H9 (cell line): ENCODE measurements at regions not wholly inside any gene's neighbourhood (a gene's known extent, or its start where the extent isn't known, plus 50 kb on each side); places are given as distances from the start of the nearest gene placed in this dataset.

Experiments used
- DNase-seq: peaks from one replicate; pipeline ENCODE4 v3.0.0-alpha.2; 2017
- H2AFZ ChIP-seq: one replicate; pipeline ENCODE4 v1.6.1; 2013; ENCODE audit warnings: mild to moderate bottlenecking, low read length, control low read depth, moderate library complexity
- H2AK5ac ChIP-seq: 2 replicates; pipeline ENCODE4 v1.6.1; 2013; ENCODE audit warnings: low read length, control low read depth, mixed read lengths; ENCODE audit not compliant: insufficient read length
- H2BK120ac ChIP-seq: one replicate; pipeline ENCODE4 v1.6.1; 2013; ENCODE audit warnings: low read depth, mild to moderate bottlenecking, low read length, control low read depth, inconsistent platforms; ENCODE audit not compliant: poor library complexity, severe bottlenecking
- H2BK12ac ChIP-seq: 2 replicates; pipeline ENCODE4 v1.6.1; 2013; ENCODE audit warnings: low read length, control low read depth, mixed read lengths, low read depth; ENCODE audit not compliant: insufficient read length
- H2BK15ac ChIP-seq: 2 replicates; pipeline ENCODE4 v1.6.1; 2013; ENCODE audit warnings: low read depth, low read length, control low read depth
- H2BK20ac ChIP-seq: one replicate; pipeline ENCODE4 v1.6.1; 2013; ENCODE audit warnings: low read depth, mild to moderate bottlenecking, low read length, control low read depth, inconsistent platforms; ENCODE audit not compliant: poor library complexity, severe bottlenecking
- H2BK5ac ChIP-seq: 2 replicates; pipeline ENCODE4 v1.6.1; 2013; ENCODE audit warnings: low read length, control low read depth, mixed read lengths; ENCODE audit not compliant: insufficient read length
- H3K14ac ChIP-seq: 2 replicates; pipeline ENCODE4 v1.6.1; 2013; ENCODE audit warnings: low read length, control low read depth; ENCODE audit not compliant: insufficient read depth
- H3K18ac ChIP-seq: 2 replicates; pipeline ENCODE4 v1.6.1; 2013; ENCODE audit warnings: low read depth, mild to moderate bottlenecking, mixed read lengths, low read length, control low read depth; ENCODE audit not compliant: insufficient read length
- H3K23ac ChIP-seq: 2 replicates; pipeline ENCODE4 v1.6.1; 2013; ENCODE audit warnings: low read length, control low read depth, mixed read lengths, low read depth; ENCODE audit not compliant: insufficient read length
- H3K23me2 ChIP-seq: 2 replicates; pipeline ENCODE4 v1.6.1; 2013; ENCODE audit warnings: low read depth, mild to moderate bottlenecking, mixed read lengths, low read length, control low read depth; ENCODE audit not compliant: insufficient read length, poor library complexity, severe bottlenecking
- H3K27ac ChIP-seq: 2 replicates; pipeline ENCODE4 v1.5.1; 2013; ENCODE audit warnings: low read length, control low read depth, mixed read lengths, low read depth; ENCODE audit not compliant: insufficient read length
- H3K27me3 ChIP-seq: 2 replicates; pipeline ENCODE4 v1.6.1; 2013; ENCODE audit warnings: low read length, control low read depth, inconsistent platforms; ENCODE audit not compliant: insufficient read depth
- H3K4ac ChIP-seq: 2 replicates; pipeline ENCODE4 v1.6.1; 2013; ENCODE audit warnings: low read depth, mild to moderate bottlenecking, control low read depth, inconsistent platforms, low read length, moderate library complexity
- H3K4me1 ChIP-seq: 2 replicates; pipeline ENCODE4 v1.6.1; 2013; ENCODE audit warnings: low read length, control low read depth, inconsistent platforms; ENCODE audit not compliant: insufficient read depth
- H3K4me2 ChIP-seq: 2 replicates; pipeline ENCODE4 v1.6.1; 2013; ENCODE audit warnings: low read length, control low read depth, mixed read lengths; ENCODE audit not compliant: insufficient read length, insufficient read depth
- H3K56ac ChIP-seq: 2 replicates; pipeline ENCODE4 v1.6.1; 2013; ENCODE audit warnings: low read depth, mild to moderate bottlenecking, mixed read lengths, low read length, control low read depth; ENCODE audit not compliant: insufficient read length
- H3K79me1 ChIP-seq: 2 replicates; pipeline ENCODE4 v1.6.1; 2013; ENCODE audit warnings: low read depth, mild to moderate bottlenecking, moderate library complexity, low read length, control low read depth, inconsistent platforms; ENCODE audit not compliant: insufficient read depth, poor library complexity, severe bottlenecking
- H3K79me2 ChIP-seq: 2 replicates; pipeline ENCODE4 v1.6.1; 2013; ENCODE audit warnings: low read length, control low read depth, inconsistent platforms; ENCODE audit not compliant: insufficient read depth
- H3K9ac ChIP-seq: 2 replicates; pipeline ENCODE4 v1.6.1; 2013; ENCODE audit warnings: low read length, control low read depth, mixed read lengths; ENCODE audit not compliant: insufficient read length; ENCODE audit errors: extremely low read depth
- H3K9me3 ChIP-seq: one replicate; pipeline ENCODE4 v1.6.1; 2013; ENCODE audit warnings: low read depth, low read length, inconsistent platforms; ENCODE audit not compliant: control insufficient read depth
- H3T11ph ChIP-seq: one replicate; pipeline ENCODE4 v1.6.1; 2013; ENCODE audit warnings: mild to moderate bottlenecking, low read length, control low read depth, inconsistent platforms
- H4K20me1 ChIP-seq: one replicate; pipeline ENCODE4 v1.6.1; 2013; ENCODE audit not compliant: control insufficient read depth, insufficient read length, insufficient read depth
- H4K5ac ChIP-seq: 2 replicates; pipeline ENCODE4 v1.6.1; 2013; ENCODE audit warnings: low read depth, mild to moderate bottlenecking, mixed read lengths, low read length, control low read depth; ENCODE audit not compliant: insufficient read length
- H4K8ac ChIP-seq: replicated peaks from 2 replicates; pipeline ENCODE4 v1.6.1; 2013; ENCODE audit warnings: low read length, control low read depth, mixed read lengths, low read depth; ENCODE audit not compliant: insufficient read length
- H4K91ac ChIP-seq: 2 replicates; pipeline ENCODE4 v1.6.1; 2013; ENCODE audit warnings: low read depth, mild to moderate bottlenecking, moderate library complexity, mixed read lengths, low read length, control low read depth; ENCODE audit not compliant: insufficient read length
- H3K27ac Mint-ChIP-seq, 3 experiments: 2 replicates in 2 of 3; 3 replicates in 1 of 3; pipeline ENCODE4 v1.8.0; 2020 to 2021; ENCODE audit warnings: mixed read lengths in 3 of 3, mild to moderate bottlenecking in 1 of 3, moderate library complexity in 1 of 3
- H3K27me3 Mint-ChIP-seq: 2 replicates; pipeline ENCODE4 v1.8.0; 2021; ENCODE audit warnings: low read depth, mild to moderate bottlenecking, moderate library complexity, mixed read lengths
- H3K36me3 Mint-ChIP-seq, 3 experiments: 2 replicates in 2 of 3; 3 replicates in 1 of 3; pipeline ENCODE4 v1.8.0; 2020 to 2021; ENCODE audit warnings: low read depth in 3 of 3, mixed read lengths in 3 of 3; ENCODE audit not compliant: insufficient read depth in 1 of 3
- H3K4me1 Mint-ChIP-seq, 2 experiments: 2 replicates each; pipeline ENCODE4 v1.8.0; 2020; ENCODE audit warnings: mixed read lengths in 2 of 2
- H3K4me3 Mint-ChIP-seq, 2 experiments: 2 replicates in 1 of 2; 3 replicates in 1 of 2; pipeline ENCODE4 v1.8.0; 2020 to 2021; ENCODE audit warnings: mild to moderate bottlenecking in 2 of 2, mixed read lengths in 2 of 2, moderate library complexity in 1 of 2
- H3K9me3 Mint-ChIP-seq, 2 experiments: 2 replicates in 1 of 2; 3 replicates in 1 of 2; pipeline ENCODE4 v1.8.0; 2020; ENCODE audit warnings: mild to moderate bottlenecking in 2 of 2, mixed read lengths in 2 of 2, moderate library complexity in 1 of 2
- WGBS: extraction: QIAGEN DNeasy Blood & Tissue Kit; methylation state at CpG from one replicate; pipeline ENCODE4 v1.1.7; 2013; ENCODE audit warnings: missing lambda C conversion rate, low lambda C conversion rate, mixed read lengths; ENCODE audit not compliant: insufficient read length; ENCODE audit errors: extremely low coverage; 5-methylcytosine and 5-hydroxymethylcytosine counted together
- TF ChIP-seq, protein P1 (sequence below): fragments of 200-600 bp; sonication (generic); conservative IDR thresholded peaks from 3 replicates; pipeline ENCODE4 v1.8.0; 2021; ENCODE audit warnings: antibody characterized with exemption, mild to moderate bottlenecking

- H3K4ac ChIP-seq, result no peak overlapping the region
- H3K36me3 Mint-ChIP-seq, result no peaks in the 10 kb centered on the region; a peak in 1 of 7 replicates
- H3K4me2 ChIP-seq, result no peak overlapping the region
- H3K23ac ChIP-seq, result no peak overlapping the region
- no peak overlapping the region for H2BK12ac ChIP-seq
- no peaks in the 10 kb centered on the region for H3K27me3 Mint-ChIP-seq
- H2BK120ac ChIP-seq, result no peak overlapping the region
- H3K27me3 ChIP-seq, result no peaks in the 10 kb centered on the region
- no peak overlapping the region for H2BK15ac ChIP-seq
- no peak overlapping the region for H4K8ac ChIP-seq
- H3K18ac ChIP-seq, result no peak overlapping the region
- no peak overlapping the region for H3K14ac ChIP-seq
- no peak overlapping the region for H4K91ac ChIP-seq
- H2BK20ac ChIP-seq, result no peak overlapping the region
- H3K79me2 ChIP-seq, result no peaks in the 10 kb centered on the region
- no peak overlapping the region for H3K56ac ChIP-seq
- H2AK5ac ChIP-seq, result no peak overlapping the region
- H4K5ac ChIP-seq, result no peak overlapping the region
- no peak overlapping the region for H3K4me3 Mint-ChIP-seq
- H2AFZ ChIP-seq, result no peak overlapping the region
- no peaks in the 10 kb centered on the region for H4K20me1 ChIP-seq
- DNase-seq, result no peak
- no peaks in the 10 kb centered on the region for H3K23me2 ChIP-seq
- no peaks in the 10 kb centered on the region for H3K4me1 Mint-ChIP-seq
- H3K27ac Mint-ChIP-seq, result no peak overlapping the region; a peak in 1 of 7 replicates
- H3K27ac ChIP-seq, result no peak overlapping the region
- no peaks in the 10 kb centered on the region for H3K79me1 ChIP-seq
- no peak overlapping the region for H3K9ac ChIP-seq
- H3T11ph ChIP-seq, result no peak overlapping the region
- no peaks in the 10 kb centered on the region for H3K9me3 ChIP-seq
- WGBS, result no CpG with 5 or more reads among the region's 6 CpGs
- no peak overlapping the region for H2BK5ac ChIP-seq
- TF ChIP-seq, protein P1, sequence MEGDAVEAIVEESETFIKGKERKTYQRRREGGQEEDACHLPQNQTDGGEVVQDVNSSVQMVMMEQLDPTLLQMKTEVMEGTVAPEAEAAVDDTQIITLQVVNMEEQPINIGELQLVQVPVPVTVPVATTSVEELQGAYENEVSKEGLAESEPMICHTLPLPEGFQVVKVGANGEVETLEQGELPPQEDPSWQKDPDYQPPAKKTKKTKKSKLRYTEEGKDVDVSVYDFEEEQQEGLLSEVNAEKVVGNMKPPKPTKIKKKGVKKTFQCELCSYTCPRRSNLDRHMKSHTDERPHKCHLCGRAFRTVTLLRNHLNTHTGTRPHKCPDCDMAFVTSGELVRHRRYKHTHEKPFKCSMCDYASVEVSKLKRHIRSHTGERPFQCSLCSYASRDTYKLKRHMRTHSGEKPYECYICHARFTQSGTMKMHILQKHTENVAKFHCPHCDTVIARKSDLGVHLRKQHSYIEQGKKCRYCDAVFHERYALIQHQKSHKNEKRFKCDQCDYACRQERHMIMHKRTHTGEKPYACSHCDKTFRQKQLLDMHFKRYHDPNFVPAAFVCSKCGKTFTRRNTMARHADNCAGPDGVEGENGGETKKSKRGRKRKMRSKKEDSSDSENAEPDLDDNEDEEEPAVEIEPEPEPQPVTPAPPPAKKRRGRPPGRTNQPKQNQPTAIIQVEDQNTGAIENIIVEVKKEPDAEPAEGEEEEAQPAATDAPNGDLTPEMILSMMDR, result no peak
- no peaks in the 10 kb centered on the region for H3K4me1 ChIP-seq
- no peaks in the 10 kb centered on the region; a peak in 1 of 5 replicates for H3K9me3 Mint-ChIP-seq
These were observed 75.8 kb upstream of the FN1 start for GRCh38 chr2:215511454-215512346.
